Ascending aorta (tissue), 2 donors: ENCODE measurements at regions not wholly inside any gene's neighbourhood (a gene's known extent, or its start where the extent isn't known, plus 50 kb on each side); places are given as distances from the start of the nearest gene placed in this dataset.

ENCODE experiments used
- DNase-seq, 2 donors: peaks; one replicate each; pipeline ENCODE4 v3.0.0-alpha.2; 2019; ENCODE audit warnings: low spot score in 2 of 2
- H3K27ac ChIP-seq, 2 donors: fragments of 200-600 bp; sonication (generic); one replicate each; pipeline ENCODE4 v1.5.1; 2016 to 2017; ENCODE audit warnings: mild to moderate bottlenecking in 1 of 2
- H3K27me3 ChIP-seq: fragments of 200-600 bp; sonication (generic); one replicate; pipeline ENCODE4 v1.5.1; 2017
- H3K36me3 ChIP-seq, 2 donors: fragments of 200-600 bp; sonication (generic); one replicate each; pipeline ENCODE4 v1.5.1; 2016
- H3K4me1 ChIP-seq, 2 donors: fragments of 200-600 bp; sonication (generic); one replicate each; pipeline ENCODE4 v1.5.1; 2016 to 2017; ENCODE audit warnings: mild to moderate bottlenecking in 1 of 2
- H3K4me3 ChIP-seq, 2 donors: fragments of 200-600 bp; sonication (generic); one replicate each; pipeline ENCODE4 v1.5.1; 2016 to 2017; ENCODE audit warnings: mild to moderate bottlenecking in 1 of 2
- H3K9me3 ChIP-seq, 2 donors: fragments of 200-600 bp; sonication (generic); one replicate each; pipeline ENCODE4 v1.5.1; 2016
- intact Hi-C: fragments of 100-400 bp; cut with DNase I; formaldehyde crosslinking; loops from one replicate; pipeline ENCODE4 v1.15.1; 2023
- TF ChIP-seq, protein P1 (sequence below), 3 experiments: fragments of 200-600 bp in 2 of 3; fragments of 450-650 bp in 1 of 3; sonication (generic) in 2 of 3; IDR thresholded peaks; one replicate each; pipeline ENCODE4 v1.5.1; 2016 to 2019; ENCODE audit warnings: antibody characterized with exemption in 3 of 3, mild to moderate bottlenecking in 1 of 3, moderate library complexity in 1 of 3

GRCh38 chr12:124242529-124243065, 52.3 kb upstream of the RFLNA start:
- Histone ChIP-seq H3K9me3 (peaks cover 0 to 10% of the 10 kb centered on the region in 2 donors), H3K4me3 (no peak overlapping the region), H3K27ac (no peak overlapping the region), H3K27me3 (no peaks in the 10 kb centered on the region), H3K4me1 (no peaks in the 10 kb centered on the region), H3K36me3 (no peaks in the 10 kb centered on the region)
- TF ChIP-seq, protein P1, sequence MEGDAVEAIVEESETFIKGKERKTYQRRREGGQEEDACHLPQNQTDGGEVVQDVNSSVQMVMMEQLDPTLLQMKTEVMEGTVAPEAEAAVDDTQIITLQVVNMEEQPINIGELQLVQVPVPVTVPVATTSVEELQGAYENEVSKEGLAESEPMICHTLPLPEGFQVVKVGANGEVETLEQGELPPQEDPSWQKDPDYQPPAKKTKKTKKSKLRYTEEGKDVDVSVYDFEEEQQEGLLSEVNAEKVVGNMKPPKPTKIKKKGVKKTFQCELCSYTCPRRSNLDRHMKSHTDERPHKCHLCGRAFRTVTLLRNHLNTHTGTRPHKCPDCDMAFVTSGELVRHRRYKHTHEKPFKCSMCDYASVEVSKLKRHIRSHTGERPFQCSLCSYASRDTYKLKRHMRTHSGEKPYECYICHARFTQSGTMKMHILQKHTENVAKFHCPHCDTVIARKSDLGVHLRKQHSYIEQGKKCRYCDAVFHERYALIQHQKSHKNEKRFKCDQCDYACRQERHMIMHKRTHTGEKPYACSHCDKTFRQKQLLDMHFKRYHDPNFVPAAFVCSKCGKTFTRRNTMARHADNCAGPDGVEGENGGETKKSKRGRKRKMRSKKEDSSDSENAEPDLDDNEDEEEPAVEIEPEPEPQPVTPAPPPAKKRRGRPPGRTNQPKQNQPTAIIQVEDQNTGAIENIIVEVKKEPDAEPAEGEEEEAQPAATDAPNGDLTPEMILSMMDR (IDR thresholded peaks at IDR 0.05), result no peak
- intact Hi-C loops, result no loop called here
- no peak for DNase-seq

GRCh38 chr12:124243936-124244335, 51.0 kb upstream of the RFLNA start:
- Histone ChIP-seq H3K4me3 (no peak overlapping the region), H3K36me3 (no peaks in the 10 kb centered on the region), H3K4me1 (no peaks in the 10 kb centered on the region), H3K27me3 (no peaks in the 10 kb centered on the region), H3K9me3 (peaks cover 0 to 12% of the 10 kb centered on the region in 2 donors), H3K27ac (no peak overlapping the region)
- TF ChIP-seq, protein P1 (IDR thresholded peaks at IDR 0.05), result no peak
- intact Hi-C loops, result no loop called here
- no peak for DNase-seq
